GM19452 (cell line): ENCODE measurements at regions not wholly inside any gene's neighbourhood (a gene's known extent, or its start where the extent isn't known, plus 50 kb on each side); places are given as distances from the start of the nearest gene placed in this dataset.

Source experiments
- ATAC-seq: cut with Tn5 transposase; IDR thresholded peaks from one replicate; pipeline ENCODE4 v1.9.1; 2021; ENCODE audit not compliant: unreplicated experiment

- no peak for ATAC-seq
Observed at GRCh38 chr6:112697265-112697664, 350.1 kb downstream of the RFPL4B start.

- no peak for ATAC-seq
Observed at GRCh38 chr6:112701201-112701600, 354.1 kb downstream of the RFPL4B start.

- ATAC-seq, result no peak
Observed at GRCh38 chr6:112710710-112711109, 363.6 kb downstream of the RFPL4B start.

GRCh38 chr6:112713402-112713801, 366.3 kb downstream of the RFPL4B start:
- no peak for ATAC-seq

DNA sequence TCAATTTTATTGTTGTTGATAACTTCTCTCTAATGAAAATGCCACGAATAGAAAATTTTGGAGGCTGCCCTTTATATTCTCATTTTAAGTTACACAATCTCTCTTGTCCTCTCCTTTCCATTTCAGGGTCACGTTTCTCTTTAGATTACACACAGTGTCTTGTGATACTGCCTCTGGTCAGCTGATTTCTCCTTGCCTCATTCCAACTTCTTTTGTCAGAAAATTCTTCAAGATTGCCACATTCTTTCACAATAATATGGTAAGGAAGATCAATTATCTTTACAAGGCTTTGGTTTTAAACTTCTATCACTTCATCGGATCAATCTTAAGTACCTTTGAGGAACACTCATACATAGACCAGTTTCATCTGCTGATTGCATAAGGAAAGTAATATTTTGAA, 370.3 kb downstream of the RFPL4B start:
- ATAC-seq, result no peak

DNA sequence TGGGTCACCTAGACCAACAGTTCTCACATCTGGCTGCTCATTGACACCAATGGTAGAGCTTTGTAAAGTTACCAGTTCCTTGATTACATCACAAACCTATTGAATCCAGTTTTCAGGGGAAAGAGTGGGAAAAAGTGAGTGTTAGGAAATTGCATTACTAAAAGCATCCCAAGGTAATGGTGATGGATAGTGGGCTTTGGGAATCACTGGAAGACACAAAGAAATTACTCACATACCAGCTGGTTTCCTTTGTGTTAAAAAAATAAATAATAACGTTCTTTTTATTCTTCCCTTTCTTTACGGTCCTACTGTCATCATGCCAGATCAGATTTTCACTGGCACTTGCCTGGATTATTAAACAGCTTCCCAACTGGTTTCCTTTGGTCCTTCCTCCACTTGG, 370.7 kb downstream of the RFPL4B start:
- ATAC-seq, result no peak

GRCh38 chr6:112725541-112726085, 378.5 kb downstream of the RFPL4B start:
- no peak for ATAC-seq

- no peak for ATAC-seq
Observed at GRCh38 chr6:112735129-112735528, 388.0 kb downstream of the RFPL4B start.

DNA sequence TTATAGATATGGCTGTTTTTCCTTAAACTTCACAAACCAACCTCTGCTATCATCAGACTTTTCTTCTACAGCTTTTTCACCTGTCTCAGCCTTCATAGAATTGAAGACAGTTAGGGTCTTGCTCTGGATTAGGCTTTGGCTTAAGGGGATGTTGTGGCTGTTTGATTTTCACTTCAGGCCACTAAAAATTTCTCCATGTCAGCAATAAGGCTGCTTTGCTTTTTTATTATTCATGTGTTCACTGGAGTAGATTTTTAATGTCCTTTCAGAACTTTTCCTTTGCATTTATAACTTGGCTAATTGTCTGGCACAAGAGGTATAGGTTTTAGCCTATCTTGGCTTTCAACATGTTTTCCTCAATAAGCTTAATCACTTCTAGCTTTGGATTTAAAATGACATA, 392.6 kb downstream of the RFPL4B start:
- ATAC-seq, result no peak

DNA sequence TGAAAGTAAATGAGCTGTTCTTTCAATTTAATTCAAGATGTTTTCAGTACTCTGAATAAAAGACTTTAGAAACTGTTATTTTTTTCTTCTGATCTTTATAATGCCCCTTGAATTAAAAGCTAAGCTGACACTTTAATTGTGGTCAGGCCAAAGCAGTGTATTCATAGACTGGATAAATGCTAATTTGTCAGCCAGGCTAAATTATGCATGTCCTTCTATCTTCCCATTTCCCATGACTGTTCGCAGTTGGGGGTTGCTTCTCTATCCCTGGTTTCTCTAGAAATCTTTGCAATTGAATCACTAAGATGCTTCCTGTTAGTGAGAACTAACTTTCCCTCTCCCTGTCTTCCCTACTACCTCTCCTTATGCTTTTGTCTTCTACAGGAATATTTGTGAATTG, 396.2 kb downstream of the RFPL4B start:
- no peak for ATAC-seq

DNA sequence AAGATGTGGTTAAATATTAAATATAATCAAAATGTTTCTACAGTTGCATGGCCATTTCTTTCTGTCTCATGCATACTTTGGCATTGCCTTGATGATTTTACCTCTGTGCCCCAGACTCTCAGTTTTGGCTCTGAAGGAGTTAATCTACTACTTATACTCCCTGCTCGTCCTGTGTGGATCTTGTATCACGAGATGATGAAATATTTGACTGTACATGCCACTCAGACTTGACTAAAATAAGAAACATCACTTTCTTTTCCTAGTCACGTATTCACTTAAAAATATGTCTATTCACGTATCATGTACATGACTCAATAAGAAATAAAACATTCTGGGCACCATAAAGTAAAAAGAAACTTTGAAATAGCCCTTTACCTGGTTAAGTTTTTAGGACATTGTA, 397.7 kb downstream of the RFPL4B start:
- no peak for ATAC-seq

DNA sequence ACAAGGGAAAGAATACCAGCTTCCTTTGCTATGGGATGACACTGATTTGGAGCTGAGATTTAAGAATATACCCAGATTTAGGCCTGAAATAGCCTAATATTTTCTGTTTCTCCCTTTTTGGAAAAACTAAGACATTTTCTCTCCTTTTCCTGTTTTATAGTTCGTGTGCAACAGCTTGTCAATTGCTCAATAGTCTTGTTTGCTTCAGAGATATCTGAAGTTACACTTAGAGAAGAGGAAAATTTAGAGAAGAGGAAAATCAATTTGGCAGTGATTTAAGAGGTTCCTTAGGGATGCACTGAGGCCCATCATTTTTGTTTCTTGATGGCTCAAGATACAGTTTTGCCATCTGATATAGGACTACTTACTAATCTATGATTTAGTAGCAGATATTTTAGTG, 398.6 kb downstream of the RFPL4B start:
- ATAC-seq, result no peak

GRCh38 chr6:112749673-112750072, 402.5 kb downstream of the RFPL4B start:
- no peak for ATAC-seq

DNA sequence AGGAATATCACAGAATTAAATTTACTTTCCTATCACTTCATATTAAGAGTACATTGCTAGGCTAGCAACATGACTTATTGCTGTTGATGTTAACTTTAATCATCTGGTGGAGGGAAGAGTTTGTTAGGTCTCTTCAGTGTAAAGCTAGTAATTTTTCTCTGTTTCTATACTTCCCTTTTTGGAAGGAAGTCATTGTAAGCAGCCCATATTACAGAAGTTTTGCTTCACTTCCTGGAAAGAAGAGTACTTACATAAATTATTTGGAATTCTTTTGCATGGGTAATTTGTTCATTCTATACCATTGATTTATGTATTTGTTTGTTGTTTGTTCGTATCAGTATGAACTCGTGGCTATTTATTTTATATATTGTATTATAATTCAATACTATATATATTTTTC, 405.2 kb downstream of the RFPL4B start:
- no peak for ATAC-seq

DNA sequence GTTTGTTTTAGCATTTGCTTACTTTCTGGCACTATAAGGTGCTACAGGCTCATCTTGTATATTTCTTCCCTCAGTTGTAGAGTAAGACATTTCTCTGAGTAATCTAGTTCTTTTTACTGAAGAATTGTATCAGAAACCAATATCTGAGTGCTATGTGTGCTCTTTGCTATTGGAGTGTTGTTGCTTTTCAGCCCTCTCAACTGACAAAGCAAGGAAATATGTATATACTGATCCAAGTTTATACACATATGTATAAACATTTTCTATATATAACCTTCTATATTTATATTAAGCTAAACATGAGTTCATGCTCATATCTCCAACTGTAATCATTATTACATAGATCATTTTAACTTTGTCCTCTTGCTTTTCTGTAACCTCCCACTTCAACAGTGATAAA, 405.7 kb downstream of the RFPL4B start:
- ATAC-seq, result no peak

- ATAC-seq, result no peak
Observed at GRCh38 chr6:112760831-112761230, 413.7 kb downstream of the RFPL4B start.

DNA sequence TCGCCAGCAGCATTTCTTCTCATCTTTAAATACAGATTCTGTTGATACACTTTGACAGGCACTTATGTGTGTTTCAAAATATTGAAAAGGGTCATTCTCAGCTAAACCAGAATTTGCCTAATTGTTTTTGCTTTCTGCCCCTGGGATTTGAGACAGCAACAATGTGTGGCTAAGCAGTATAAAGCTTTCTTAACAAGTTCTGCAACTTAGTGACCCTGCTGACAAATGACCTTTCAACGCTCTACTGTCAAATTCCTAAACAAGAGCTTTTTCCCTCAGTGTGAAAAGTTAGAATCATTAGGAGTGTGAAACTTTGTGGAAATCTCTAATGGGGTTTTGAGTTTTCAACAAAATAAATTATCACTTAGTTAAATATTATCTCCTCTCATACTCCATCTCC, 414.6 kb downstream of the RFPL4B start:
- ATAC-seq, result no peak

DNA sequence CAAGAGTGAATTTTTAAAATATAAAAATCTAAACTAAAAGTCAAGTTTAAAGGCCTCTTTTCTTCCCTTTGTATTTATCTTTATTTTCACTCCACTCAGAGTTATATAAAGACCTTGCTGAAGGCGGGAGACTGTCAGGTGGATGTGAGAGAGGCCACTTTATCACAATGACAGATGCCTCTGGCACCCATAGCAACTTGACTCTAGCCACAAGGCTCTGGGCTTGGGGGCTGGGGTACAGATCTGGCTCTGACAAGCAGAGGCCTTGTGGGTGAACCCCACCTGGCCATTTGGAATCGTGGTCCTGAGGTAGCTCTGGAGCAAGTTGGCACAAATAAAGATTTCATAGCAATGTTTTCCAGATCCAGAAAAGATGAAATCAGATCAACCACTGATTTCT, 417.2 kb downstream of the RFPL4B start:
- no peak for ATAC-seq

GRCh38 chr6:112770308-112770707, 423.2 kb downstream of the RFPL4B start:
- ATAC-seq, result no peak

DNA sequence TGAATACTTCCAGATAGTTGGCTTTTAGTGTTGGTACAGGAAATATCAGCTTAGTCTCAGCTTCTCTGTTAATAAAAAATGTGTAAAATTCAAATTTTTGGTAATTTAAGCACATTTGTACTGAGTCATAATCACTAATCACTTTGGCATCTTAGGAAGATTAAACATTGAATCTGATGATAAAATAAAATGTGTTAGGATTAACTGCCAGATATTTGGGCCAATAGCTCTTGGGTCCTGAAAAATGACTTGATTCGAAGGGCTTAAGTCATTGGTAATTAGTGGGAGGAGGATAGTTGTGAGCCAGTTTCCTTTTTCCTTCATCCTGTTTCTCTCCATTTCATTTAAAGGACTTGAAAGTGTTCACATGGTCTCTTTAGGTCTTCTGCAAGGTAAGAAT, 426.1 kb downstream of the RFPL4B start:
- no peak for ATAC-seq

DNA sequence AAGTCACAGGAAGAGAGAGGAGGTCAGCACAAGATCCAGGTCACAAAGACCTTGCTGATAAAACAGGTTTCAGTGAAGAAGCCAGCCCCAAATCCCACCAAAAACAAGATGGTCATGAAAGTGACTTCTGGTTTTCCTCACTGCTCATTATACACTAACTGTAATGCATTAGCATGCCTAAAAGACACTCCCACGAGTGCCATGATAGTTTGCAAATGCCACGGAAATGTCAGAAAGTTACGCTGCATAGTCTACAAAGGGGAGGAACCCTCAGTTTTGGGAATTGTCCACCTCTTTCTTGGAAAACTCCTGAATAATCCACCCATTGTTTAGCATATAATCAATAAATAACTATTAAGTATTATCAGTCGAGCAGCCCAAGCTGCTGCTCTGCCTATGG, 427.2 kb downstream of the RFPL4B start:
- ATAC-seq, result no peak

- ATAC-seq, result peak; percentile 94
Observed at GRCh38 chr6:112780498-112781096, 433.5 kb downstream of the RFPL4B start.

GRCh38 chr6:112781241-112781640, 434.1 kb downstream of the RFPL4B start:
- ATAC-seq, result no peak
